ENCODE measurements at regions not wholly inside any gene's neighbourhood (a gene's known extent, or its start where the extent isn't known, plus 50 kb on each side); places are given as distances from the start of the nearest gene placed in this dataset.

GRCh38 chr4:22959483-22959882 is 266.7 kb downstream of the GBA3 start:
- TF ChIP-seq CTCF (IDR thresholded peaks at IDR 0.05; ENCODE audit: low read length) = no peak
- no peak for TF ChIP-seq EZH2 (optimal IDR thresholded peaks at IDR 0.05; ENCODE audit: low read depth, low read length)
- no peak for TF ChIP-seq EZH2phosphoT487 (IDR thresholded peaks at IDR 0.05; ENCODE audit: low read length)
